ENCODE measurements at regions not wholly inside any gene's neighbourhood (a gene's known extent, or its start where the extent isn't known, plus 50 kb on each side); places are given as distances from the start of the nearest gene placed in this dataset.
"Not testable (repeated sequence)": the region's sequence is repeated elsewhere in the genome, so short reads cannot be mapped to it uniquely, and the experiment has no call there.

- DNase-seq (ENCODE audit: low spot score) (no peak), ATAC-seq (ENCODE audit: insufficient number of reproducible peaks, low FRiP score, low read depth) (no peak)
- H3K9me3 ChIP-seq, result no peaks in the 10 kb centered on the region
- H3K4me1 ChIP-seq (ENCODE audit: control insufficient read depth in 1 of 2, low read depth in 2 of 2), result no peaks in the 10 kb centered on the region
- no peaks in the 10 kb centered on the region for H3K27me3 ChIP-seq (replicated peaks; ENCODE audit: insufficient read depth)
- no peak overlapping the region for H3K4me3 ChIP-seq
- H3K27ac ChIP-seq, result no peak overlapping the region
- TF ChIP-seq CTCF (IDR thresholded peaks at IDR 0.05), result no peak
- no peaks in the 10 kb centered on the region for H3K36me3 ChIP-seq
Observed at GRCh38 chr9:24817756-24818155, 272.1 kb upstream of the IZUMO3 start.

- TF ChIP-seq CTCF (IDR thresholded peaks at IDR 0.05), result no peak
- H3K27ac ChIP-seq, result no peak overlapping the region
- H3K27me3 ChIP-seq (replicated peaks; ENCODE audit: insufficient read depth), result no peaks in the 10 kb centered on the region
- no peak overlapping the region for H3K4me3 ChIP-seq
- no peaks in the 10 kb centered on the region for H3K9me3 ChIP-seq
- DNase-seq (ENCODE audit: low spot score), result no peak
- no peak for ATAC-seq (ENCODE audit: insufficient number of reproducible peaks, low FRiP score, low read depth)
- no peaks in the 10 kb centered on the region for H3K36me3 ChIP-seq
- no peaks in the 10 kb centered on the region for H3K4me1 ChIP-seq (ENCODE audit: control insufficient read depth in 1 of 2, low read depth in 2 of 2)
Observed at GRCh38 chr9:24816006-24816405, 270.3 kb upstream of the IZUMO3 start.

- H3K4me1 ChIP-seq (ENCODE audit: control insufficient read depth in 1 of 2, low read depth in 2 of 2), result no peaks in the 10 kb centered on the region
- H3K36me3 ChIP-seq, result no peaks in the 10 kb centered on the region
- no peaks in the 10 kb centered on the region for H3K27me3 ChIP-seq (replicated peaks; ENCODE audit: insufficient read depth)
- H3K4me3 ChIP-seq, result no peak overlapping the region
- DNase-seq (ENCODE audit: low spot score) (no peak), ATAC-seq (ENCODE audit: insufficient number of reproducible peaks, low FRiP score, low read depth) (no peak)
- no peak for TF ChIP-seq CTCF (IDR thresholded peaks at IDR 0.05)
- no peaks in the 10 kb centered on the region for H3K9me3 ChIP-seq
- no peak overlapping the region for H3K27ac ChIP-seq
Observed at GRCh38 chr9:24801344-24801743, 255.6 kb upstream of the IZUMO3 start.

- Histone ChIP-seq H3K9me3 (no peaks in the 10 kb centered on the region), H3K4me1 (ENCODE audit: control insufficient read depth in 1 of 2, low read depth in 2 of 2) (no peaks in the 10 kb centered on the region), H3K4me3 (no peak overlapping the region), H3K27me3 (replicated peaks; ENCODE audit: insufficient read depth) (no peaks in the 10 kb centered on the region), H3K36me3 (no peaks in the 10 kb centered on the region), H3K27ac (no peak overlapping the region)
- no peak for TF ChIP-seq CTCF (IDR thresholded peaks at IDR 0.05)
- DNase-seq (ENCODE audit: low spot score) (no peak), ATAC-seq (ENCODE audit: insufficient number of reproducible peaks, low FRiP score, low read depth) (no peak)
Observed at GRCh38 chr9:24793787-24794186, 248.1 kb upstream of the IZUMO3 start.

- Histone ChIP-seq H3K36me3 (no peaks in the 10 kb centered on the region), H3K4me3 (no peak overlapping the region), H3K4me1 (ENCODE audit: control insufficient read depth in 1 of 2, low read depth in 2 of 2) (no peaks in the 10 kb centered on the region), H3K9me3 (peaks cover 11% of the 10 kb centered on the region), H3K27me3 (replicated peaks; ENCODE audit: insufficient read depth) (no peaks in the 10 kb centered on the region), H3K27ac (no peak overlapping the region)
- DNase-seq (ENCODE audit: low spot score) (no peak), ATAC-seq (ENCODE audit: insufficient number of reproducible peaks, low FRiP score, low read depth) (no peak)
- no peak for TF ChIP-seq CTCF (IDR thresholded peaks at IDR 0.05)
Observed at GRCh38 chr9:24776226-24776625, 230.5 kb upstream of the IZUMO3 start.

- DNase-seq (ENCODE audit: low spot score); H3K27ac ChIP-seq; H3K4me1 ChIP-seq (ENCODE audit: control insufficient read depth in 1 of 2, low read depth in 2 of 2); ATAC-seq (ENCODE audit: insufficient number of reproducible peaks, low FRiP score, low read depth); H3K4me3 ChIP-seq; H3K36me3 ChIP-seq; H3K27me3 ChIP-seq (replicated peaks; ENCODE audit: insufficient read depth): not testable (repeated sequence)
- peaks cover 11% of the 10 kb centered on the region for H3K9me3 ChIP-seq
Observed at GRCh38 chr9:24774199-24774598, 228.5 kb upstream of the IZUMO3 start.

Data from thoracic aorta (tissue), 2 donors.